Left ventricle myocardium inferior (tissue), 1 donor: ENCODE measurements at regions not wholly inside any gene's neighbourhood (a gene's known extent, or its start where the extent isn't known, plus 50 kb on each side); places are given as distances from the start of the nearest gene placed in this dataset.
A peak's percentile ranks its signal among the peaks of the same experiment; 100 is the strongest.

ENCODE experiments used
- DNase-seq: peaks from one replicate; pipeline ENCODE4 v3.0.0-alpha.2; 2020
- H3K27ac ChIP-seq: fragments of 200-600 bp; replicated peaks from 2 replicates; pipeline ENCODE4 v1.8.0; 2021
- H3K27me3 ChIP-seq: fragments of 200-600 bp; 2 replicates; pipeline ENCODE4 v1.8.0; 2021; ENCODE audit warnings: low read depth
- H3K36me3 ChIP-seq: fragments of 200-600 bp; 2 replicates; pipeline ENCODE4 v1.8.0; 2021
- H3K4me1 ChIP-seq: fragments of 200-600 bp; 2 replicates; pipeline ENCODE4 v1.8.0; 2021
- H3K4me3 ChIP-seq: fragments of 200-600 bp; 2 replicates; pipeline ENCODE4 v1.8.0; 2021; ENCODE audit warnings: mild to moderate bottlenecking, moderate library complexity
- H3K9me3 ChIP-seq: fragments of 200-600 bp; replicated peaks from 2 replicates; pipeline ENCODE4 v1.8.0; 2021
- intact Hi-C: fragments of 100-400 bp; cut with micrococcal nuclease; formaldehyde crosslinking; loops from one replicate; pipeline ENCODE4 v1.11.0; 2022
- TF ChIP-seq, protein P1 (sequence below): fragments of 200-600 bp; IDR thresholded peaks from 2 replicates; pipeline ENCODE4 v1.8.0; 2021; ENCODE audit warnings: antibody characterized with exemption, mild to moderate bottlenecking, borderline replicate concordance
- donor health status: DM: no; HTN: yes; CAD: no; lungs with severe emphysema.

DNA sequence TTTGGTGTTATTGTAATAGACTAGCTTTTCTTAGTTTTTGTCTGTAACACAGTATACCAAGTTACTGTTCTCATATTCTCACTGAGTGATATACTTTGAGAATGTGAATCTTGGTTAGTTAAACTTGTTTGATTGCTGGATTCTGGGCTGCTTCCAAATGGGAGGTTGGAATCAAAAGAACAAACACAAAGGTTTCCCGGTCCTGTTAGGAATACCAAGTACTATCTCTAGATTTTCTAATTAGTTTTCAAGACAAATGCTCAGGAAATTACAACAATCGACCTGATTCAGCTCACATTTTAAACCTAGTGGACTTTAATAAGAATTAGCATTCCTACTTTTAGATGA is 244.3 kb downstream of the CSNK1G3 start:
- no peaks in the 10 kb centered on the region for H3K36me3 ChIP-seq
- peak overlapping the region; percentile 53 for H3K27ac ChIP-seq
- DNase-seq, result no peak
- no peaks in the 10 kb centered on the region for H3K9me3 ChIP-seq
- peaks cover 34% of the 10 kb centered on the region for H3K4me1 ChIP-seq
- no peaks in the 10 kb centered on the region for H3K27me3 ChIP-seq
- no peak overlapping the region for H3K4me3 ChIP-seq
- TF ChIP-seq, protein P1, sequence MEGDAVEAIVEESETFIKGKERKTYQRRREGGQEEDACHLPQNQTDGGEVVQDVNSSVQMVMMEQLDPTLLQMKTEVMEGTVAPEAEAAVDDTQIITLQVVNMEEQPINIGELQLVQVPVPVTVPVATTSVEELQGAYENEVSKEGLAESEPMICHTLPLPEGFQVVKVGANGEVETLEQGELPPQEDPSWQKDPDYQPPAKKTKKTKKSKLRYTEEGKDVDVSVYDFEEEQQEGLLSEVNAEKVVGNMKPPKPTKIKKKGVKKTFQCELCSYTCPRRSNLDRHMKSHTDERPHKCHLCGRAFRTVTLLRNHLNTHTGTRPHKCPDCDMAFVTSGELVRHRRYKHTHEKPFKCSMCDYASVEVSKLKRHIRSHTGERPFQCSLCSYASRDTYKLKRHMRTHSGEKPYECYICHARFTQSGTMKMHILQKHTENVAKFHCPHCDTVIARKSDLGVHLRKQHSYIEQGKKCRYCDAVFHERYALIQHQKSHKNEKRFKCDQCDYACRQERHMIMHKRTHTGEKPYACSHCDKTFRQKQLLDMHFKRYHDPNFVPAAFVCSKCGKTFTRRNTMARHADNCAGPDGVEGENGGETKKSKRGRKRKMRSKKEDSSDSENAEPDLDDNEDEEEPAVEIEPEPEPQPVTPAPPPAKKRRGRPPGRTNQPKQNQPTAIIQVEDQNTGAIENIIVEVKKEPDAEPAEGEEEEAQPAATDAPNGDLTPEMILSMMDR, result no peak
- intact Hi-C loops, result no loop called here

DNA sequence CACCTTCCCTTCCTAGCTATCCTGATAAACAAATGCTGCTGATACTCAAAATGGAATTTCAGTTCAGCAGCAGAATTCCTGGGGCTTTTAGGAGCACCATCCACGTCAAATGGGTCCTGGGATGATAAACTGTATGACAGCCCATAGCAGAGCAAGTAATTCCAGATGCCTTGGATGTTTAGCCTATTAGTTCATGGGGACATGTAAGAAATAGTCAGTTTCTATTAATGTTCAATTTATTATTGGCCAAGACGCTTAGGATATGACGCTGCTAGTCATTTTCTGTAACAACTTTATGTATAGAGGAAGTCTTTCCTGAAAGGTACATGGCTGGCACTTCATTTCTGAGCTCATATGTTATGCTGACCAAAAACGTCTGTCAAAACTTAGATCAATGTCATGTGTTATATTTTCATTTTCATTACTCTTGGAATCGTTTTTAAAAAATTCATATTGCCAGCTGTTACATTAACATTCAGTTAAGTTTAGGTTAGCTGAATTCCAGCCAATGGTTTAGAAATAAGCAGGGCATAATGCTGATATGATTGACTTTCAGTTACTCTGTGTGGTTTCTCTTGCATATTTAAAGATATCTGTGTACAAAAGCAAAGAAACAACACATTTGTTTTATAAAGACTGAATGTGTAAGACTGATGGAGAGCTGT is 243.8 kb downstream of the CSNK1G3 start:
- TF ChIP-seq, protein P1, result no peak
- intact Hi-C loops, result no loop called here
- H3K9me3 ChIP-seq, result no peaks in the 10 kb centered on the region
- peak overlapping the region; percentile 53 for H3K27ac ChIP-seq
- H3K4me3 ChIP-seq, result no peak overlapping the region
- H3K27me3 ChIP-seq, result no peaks in the 10 kb centered on the region
- no peaks in the 10 kb centered on the region for H3K36me3 ChIP-seq
- DNase-seq, result no peak
- peaks cover 34% of the 10 kb centered on the region for H3K4me1 ChIP-seq

DNA sequence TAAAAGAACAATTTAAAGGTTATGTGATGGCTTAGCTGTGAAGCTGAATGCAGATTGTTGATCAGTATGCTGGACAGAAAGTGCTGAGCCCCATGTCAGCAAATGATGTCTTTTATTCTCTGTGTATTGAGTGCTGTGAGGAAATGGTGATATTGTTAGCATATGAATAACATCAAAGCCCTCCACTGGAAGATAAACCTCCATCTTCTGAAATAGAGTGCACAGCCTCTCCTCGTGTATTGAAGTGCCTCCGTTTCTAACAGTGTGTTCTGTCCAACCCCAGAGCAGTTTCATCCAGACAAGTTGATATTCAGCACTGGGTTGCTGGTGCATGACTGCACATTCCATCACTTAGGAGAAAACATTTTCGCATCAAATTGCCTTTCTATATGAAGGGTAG is 242.9 kb downstream of the CSNK1G3 start:
- TF ChIP-seq, protein P1, result no peak
- Histone ChIP-seq H3K27ac (peak overlapping the region; percentile 53), H3K36me3 (no peaks in the 10 kb centered on the region), H3K4me1 (peaks cover 34% of the 10 kb centered on the region), H3K27me3 (no peaks in the 10 kb centered on the region), H3K4me3 (no peak overlapping the region), H3K9me3 (no peaks in the 10 kb centered on the region)
- intact Hi-C loops, result no loop called here
- DNase-seq, result no peak

DNA sequence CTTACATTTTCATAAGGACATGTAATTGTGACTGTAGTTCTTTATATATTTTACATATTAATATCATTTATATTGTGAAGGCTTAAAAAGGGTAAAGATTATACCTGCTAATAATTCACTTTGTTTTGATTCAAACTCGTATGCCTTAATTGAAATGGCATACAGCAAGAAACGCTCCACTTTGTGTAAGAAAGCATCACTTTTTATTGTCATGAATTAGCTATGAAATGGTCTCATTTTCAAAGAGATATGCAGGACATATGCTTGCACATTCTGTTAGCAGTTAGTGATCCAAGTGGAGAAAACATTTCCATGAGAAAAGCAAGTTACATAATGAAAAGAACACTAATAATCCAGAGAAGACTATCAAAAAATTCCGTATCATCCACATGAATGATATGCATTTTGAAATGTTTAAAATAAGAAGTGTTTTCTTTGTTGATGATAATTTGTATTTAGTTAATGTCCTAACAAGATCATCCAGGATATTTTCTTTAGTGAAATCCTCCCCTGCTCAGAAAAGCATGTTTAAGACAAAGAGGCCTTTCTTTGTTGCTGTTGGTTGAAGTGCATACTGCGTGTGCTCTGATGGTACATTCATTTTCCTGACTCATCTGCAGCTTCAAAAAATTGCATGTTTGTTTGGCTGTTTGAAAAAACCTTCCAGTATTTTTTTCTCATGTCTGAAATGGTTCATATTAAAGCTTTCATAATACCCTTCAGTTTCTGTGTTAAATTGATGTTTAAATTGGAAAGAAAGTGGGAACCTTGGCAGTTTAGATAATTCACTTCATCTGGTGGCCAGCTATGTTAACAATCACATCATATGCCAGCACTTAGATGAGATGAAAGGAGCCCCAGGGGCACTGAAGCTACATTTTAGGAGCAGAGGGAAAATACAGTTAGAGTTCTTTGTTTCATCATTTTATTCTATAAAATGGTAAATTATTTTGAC is 242.2 kb downstream of the CSNK1G3 start:
- Histone ChIP-seq H3K4me1 (peaks cover 34% of the 10 kb centered on the region), H3K36me3 (no peaks in the 10 kb centered on the region), H3K27ac (peak overlapping the region; percentile 53), H3K27me3 (no peaks in the 10 kb centered on the region), H3K9me3 (no peaks in the 10 kb centered on the region), H3K4me3 (no peak overlapping the region)
- TF ChIP-seq, protein P1, result no peak
- DNase-seq, result no peak
- intact Hi-C loops, result no loop called here

DNA sequence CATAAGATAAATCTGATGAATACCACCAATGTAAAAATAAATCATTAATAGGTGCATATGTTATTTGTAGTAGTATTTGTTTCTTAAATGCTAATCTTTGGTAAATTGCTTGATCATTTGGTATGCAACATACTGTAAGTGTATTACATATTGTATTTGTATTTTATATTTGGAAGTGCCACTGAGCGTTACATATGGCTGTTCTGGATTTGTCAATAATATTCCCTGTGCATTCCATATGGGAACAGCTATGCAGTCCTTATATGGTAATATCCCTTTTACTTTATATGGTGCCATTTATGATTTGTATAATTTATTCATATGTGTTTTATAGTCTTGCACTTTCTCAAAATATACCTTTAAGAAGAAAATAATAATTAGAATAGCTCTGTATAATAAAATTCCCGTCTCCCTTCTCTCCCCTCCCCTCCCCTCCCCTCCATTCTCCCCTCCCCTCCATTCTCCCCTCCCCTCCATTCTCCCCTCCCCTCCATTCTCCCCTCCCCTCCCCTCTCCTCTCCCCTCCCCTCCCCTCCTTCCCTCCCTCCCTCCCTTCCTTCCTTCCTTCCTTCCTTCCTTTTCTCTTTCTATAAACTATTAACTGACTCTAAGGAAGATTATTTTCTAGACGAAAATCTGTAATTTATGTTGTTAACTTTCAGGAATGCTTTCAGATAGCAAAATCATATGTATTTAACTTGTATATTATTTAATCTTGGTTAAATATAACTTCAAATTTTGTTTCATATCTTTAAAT is 241.4 kb downstream of the CSNK1G3 start:
- Histone ChIP-seq H3K4me1 (peaks cover 34% of the 10 kb centered on the region), H3K4me3 (no peak overlapping the region), H3K36me3 (no peaks in the 10 kb centered on the region), H3K27ac (peak overlapping the region; percentile 18), H3K27me3 (no peaks in the 10 kb centered on the region), H3K9me3 (no peaks in the 10 kb centered on the region)
- no peak for DNase-seq
- TF ChIP-seq, protein P1, result no peak
- intact Hi-C loops, result no loop called here
